Muscle layer of duodenum (tissue), 2 donors: ENCODE measurements at regions not wholly inside any gene's neighbourhood (a gene's known extent, or its start where the extent isn't known, plus 50 kb on each side); places are given as distances from the start of the nearest gene placed in this dataset.

Experiments
- H3K27ac ChIP-seq: one replicate; pipeline ENCODE4 v1.7.0; 2013; ENCODE audit warnings: mild to moderate bottlenecking, low read length
- H3K27me3 ChIP-seq: one replicate; pipeline ENCODE4 v1.7.0; 2013; ENCODE audit warnings: low read depth, mild to moderate bottlenecking, control low read depth, low read length
- H3K36me3 ChIP-seq, 2 donors: one replicate each; pipeline ENCODE4 v1.7.0; 2013; ENCODE audit warnings: low read length in 2 of 2, control low read depth in 1 of 2, mild to moderate bottlenecking in 1 of 2; ENCODE audit not compliant: insufficient read depth in 2 of 2, control insufficient read depth in 1 of 2
- H3K4me1 ChIP-seq, 2 donors: one replicate each; pipeline ENCODE4 v1.7.0; 2013; ENCODE audit warnings: low read length in 2 of 2, mild to moderate bottlenecking in 2 of 2, control low read depth in 1 of 2, moderate library complexity in 1 of 2; ENCODE audit not compliant: insufficient read depth in 2 of 2, control insufficient read depth in 1 of 2
- H3K4me3 ChIP-seq, 2 donors: one replicate each; pipeline ENCODE4 v1.7.0; 2013; ENCODE audit warnings: low read length in 2 of 2, low read depth in 1 of 2, mild to moderate bottlenecking in 1 of 2
- H3K9me3 ChIP-seq, 2 donors: one replicate each; pipeline ENCODE4 v1.7.0; 2013; ENCODE audit warnings: low read length in 2 of 2, control low read depth in 1 of 2, mild to moderate bottlenecking in 1 of 2; ENCODE audit not compliant: control insufficient read depth in 1 of 2
- donor health status: healthy.

DNA sequence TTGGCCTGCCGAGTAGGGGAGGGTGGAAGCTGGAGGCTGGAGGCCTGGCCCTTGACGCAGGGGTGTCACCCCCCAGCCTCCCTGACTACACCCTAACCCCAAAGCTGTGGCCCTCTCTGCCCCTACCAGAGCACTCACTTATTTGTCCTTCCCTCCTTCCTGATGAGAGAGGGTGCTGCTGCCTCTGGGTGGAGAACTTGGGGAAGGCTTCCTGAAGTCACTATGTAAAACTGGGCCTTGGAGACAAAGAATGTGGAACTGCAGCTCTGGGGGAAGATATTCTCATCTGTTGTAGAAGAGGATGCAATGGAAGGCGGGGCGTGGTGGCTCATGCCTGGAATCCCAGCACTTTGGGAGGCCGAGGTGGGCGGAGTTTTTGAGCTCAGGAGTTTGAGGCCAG, 485.2 kb downstream of the ZNF536 start:
- Histone ChIP-seq H3K9me3 (no peaks in the 10 kb centered on the region), H3K4me1 (no peaks in the 10 kb centered on the region), H3K27me3 (no peaks in the 10 kb centered on the region), H3K27ac (no peak overlapping the region), H3K36me3 (no peaks in the 10 kb centered on the region), H3K4me3 (no peak overlapping the region)

DNA sequence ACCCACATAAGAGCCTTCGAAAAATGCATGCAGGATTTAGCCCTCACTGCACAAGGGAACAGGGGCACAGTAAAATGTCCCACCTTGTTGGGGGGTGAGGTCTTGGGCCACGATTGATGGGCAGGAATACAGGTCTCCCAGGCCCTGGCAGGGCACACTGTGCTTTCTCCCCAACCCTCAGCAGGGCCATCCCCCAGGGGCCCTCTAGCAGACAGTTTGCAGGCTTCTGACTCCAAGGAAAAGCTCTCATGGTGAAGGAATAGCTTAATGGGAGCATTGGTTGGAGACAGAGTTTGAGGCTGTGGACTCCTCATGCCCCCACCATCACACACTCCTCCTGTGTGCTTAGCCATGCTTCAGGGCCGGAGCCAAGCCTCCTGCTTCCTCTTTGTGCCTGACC, 484.6 kb downstream of the ZNF536 start:
- H3K4me1 ChIP-seq = no peaks in the 10 kb centered on the region
- no peaks in the 10 kb centered on the region for H3K36me3 ChIP-seq
- H3K27ac ChIP-seq = no peak overlapping the region
- no peaks in the 10 kb centered on the region for H3K9me3 ChIP-seq
- H3K27me3 ChIP-seq = no peaks in the 10 kb centered on the region
- no peak overlapping the region for H3K4me3 ChIP-seq

DNA sequence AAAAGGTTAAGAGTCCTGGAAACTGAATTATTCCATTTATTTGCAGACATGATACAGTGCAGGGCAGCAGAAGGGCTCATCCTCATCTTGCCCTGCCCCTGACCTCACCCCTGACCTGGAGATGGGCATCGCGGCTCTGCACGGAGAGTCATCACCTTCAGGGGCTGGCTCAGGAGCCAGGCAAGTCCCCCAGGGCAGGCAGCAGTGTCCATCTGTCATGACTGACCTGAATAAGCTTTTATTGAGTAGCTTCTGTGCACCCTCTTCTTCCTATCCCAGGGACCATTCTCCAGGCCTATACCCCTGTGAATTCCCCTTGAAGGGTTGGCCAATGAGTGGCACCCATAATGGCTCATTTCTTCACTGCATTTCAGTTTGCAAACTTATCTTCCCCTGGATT, 484.2 kb downstream of the ZNF536 start:
- H3K27me3 ChIP-seq = no peaks in the 10 kb centered on the region
- H3K9me3 ChIP-seq = no peaks in the 10 kb centered on the region
- H3K36me3 ChIP-seq = no peaks in the 10 kb centered on the region
- no peaks in the 10 kb centered on the region for H3K4me1 ChIP-seq
- H3K27ac ChIP-seq = no peak overlapping the region
- H3K4me3 ChIP-seq = no peak overlapping the region

DNA sequence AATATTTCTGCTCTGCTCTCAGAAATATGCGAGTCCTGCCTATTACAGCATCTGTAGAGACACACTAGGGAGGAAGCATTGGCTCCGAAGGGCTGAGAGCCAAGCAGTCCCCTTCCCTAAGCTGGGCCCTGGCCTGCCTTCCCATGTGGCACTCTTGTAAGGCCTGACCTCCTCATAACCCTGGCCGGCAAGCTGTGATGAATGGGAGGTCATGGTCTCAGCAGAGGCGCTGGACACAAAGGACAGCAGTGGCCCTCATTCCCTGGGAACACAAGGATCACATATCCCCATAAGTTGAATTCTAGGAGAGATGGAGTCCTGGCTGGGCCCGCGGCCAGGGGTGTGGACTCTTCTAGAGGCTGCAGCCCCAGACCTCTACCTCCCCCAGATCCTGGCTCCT, 483.3 kb downstream of the ZNF536 start:
- no peak overlapping the region for H3K27ac ChIP-seq
- H3K4me3 ChIP-seq = no peak overlapping the region
- H3K4me1 ChIP-seq = no peaks in the 10 kb centered on the region
- H3K9me3 ChIP-seq = no peaks in the 10 kb centered on the region
- no peaks in the 10 kb centered on the region for H3K36me3 ChIP-seq
- H3K27me3 ChIP-seq = no peaks in the 10 kb centered on the region

DNA sequence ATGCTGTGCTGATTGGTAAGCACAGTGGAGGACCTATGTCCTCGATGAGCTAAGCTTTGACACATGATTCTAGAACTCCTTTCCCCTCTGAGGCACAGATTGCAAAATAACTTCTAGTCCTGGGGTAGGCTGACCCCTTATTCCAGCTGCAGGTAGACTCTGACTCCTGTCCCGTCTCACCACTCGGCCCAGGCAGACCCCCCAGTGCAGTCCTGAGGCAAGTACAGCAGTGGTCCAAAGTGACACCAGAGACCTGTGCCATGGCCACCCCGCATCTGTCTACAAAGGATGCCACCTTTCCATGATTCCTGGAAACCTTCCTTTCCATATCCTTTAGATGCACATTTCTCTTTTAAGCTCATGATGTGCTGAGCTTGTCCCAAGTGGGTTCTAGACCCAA, 482.5 kb downstream of the ZNF536 start:
- Histone ChIP-seq H3K4me1 (no peaks in the 10 kb centered on the region), H3K27ac (no peak overlapping the region), H3K27me3 (no peaks in the 10 kb centered on the region), H3K9me3 (no peaks in the 10 kb centered on the region), H3K4me3 (no peak overlapping the region), H3K36me3 (no peaks in the 10 kb centered on the region)

DNA sequence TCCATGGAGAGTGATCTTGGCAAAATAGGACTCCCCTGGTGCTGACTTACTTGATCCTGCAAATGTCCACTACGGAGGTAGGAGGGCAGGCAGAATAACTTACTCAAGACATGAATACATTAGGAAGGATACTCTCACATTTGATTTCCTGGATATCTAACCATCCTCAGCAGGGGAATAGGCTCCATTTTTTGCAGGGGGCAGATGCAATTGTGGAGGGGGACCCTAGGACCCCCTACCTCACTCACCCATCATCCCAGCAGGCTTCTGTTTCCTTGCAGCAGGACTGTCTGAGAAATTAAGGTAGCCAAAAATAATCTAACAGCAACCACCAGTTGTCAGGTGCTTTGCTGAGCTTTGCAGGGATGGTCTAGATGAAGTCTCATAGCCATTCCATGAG, 482.0 kb downstream of the ZNF536 start:
- H3K4me3 ChIP-seq = no peak overlapping the region

DNA sequence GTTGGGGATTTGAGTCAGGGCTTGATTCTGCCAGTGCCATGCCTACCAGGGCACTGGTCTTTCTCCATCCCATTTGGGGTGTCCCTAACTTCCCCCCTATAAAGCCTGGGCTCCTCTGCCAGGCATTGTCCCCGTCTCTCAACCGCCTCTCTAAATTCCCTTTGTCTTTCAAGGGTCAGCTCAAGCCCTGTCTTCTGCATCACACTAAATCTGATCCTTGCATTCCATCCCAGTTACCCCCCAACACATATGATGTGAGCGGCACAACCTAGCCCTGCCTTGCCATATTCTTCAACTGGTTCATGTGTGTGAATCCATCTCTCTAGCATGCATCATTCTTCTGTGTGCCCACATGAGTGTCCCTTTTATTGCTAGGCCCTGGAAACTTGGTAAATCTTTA, 480.9 kb downstream of the ZNF536 start:
- H3K36me3 ChIP-seq = no peaks in the 10 kb centered on the region
- no peaks in the 10 kb centered on the region for H3K27me3 ChIP-seq
- H3K4me3 ChIP-seq = no peak overlapping the region
- H3K4me1 ChIP-seq = peaks cover 0 to 12% of the 10 kb centered on the region in 2 donors
- H3K9me3 ChIP-seq = no peaks in the 10 kb centered on the region
- no peak overlapping the region for H3K27ac ChIP-seq

More for the DNA sequence above, 482.0 kb downstream of the ZNF536 start:
- no peaks in the 10 kb centered on the region for H3K27me3 ChIP-seq
- H3K9me3 ChIP-seq = no peaks in the 10 kb centered on the region
- H3K27ac ChIP-seq = no peak overlapping the region
- H3K4me1 ChIP-seq = peaks cover 0 to 4% of the 10 kb centered on the region in 2 donors
- no peaks in the 10 kb centered on the region for H3K36me3 ChIP-seq

DNA sequence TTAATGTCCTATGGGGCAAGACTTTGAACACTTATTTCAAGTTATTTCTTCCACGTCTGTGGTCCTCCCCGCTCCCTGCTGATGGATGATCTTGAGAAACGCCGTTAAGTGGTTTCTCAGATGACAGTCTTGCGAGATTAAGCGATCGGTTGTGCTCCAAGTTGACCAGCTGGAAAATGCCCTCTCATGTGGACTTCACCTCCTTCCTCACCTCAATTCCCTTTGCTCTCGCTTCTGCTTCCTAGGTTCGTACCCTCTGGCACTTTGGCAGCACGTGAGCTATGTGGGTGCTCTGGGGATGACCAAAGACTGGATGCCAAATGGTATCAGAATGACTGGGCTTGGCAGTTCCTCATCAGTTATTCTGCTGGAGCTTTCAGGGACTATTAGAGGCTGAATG, 480.0 kb downstream of the ZNF536 start:
- H3K4me3 ChIP-seq = no peak overlapping the region
- no peaks in the 10 kb centered on the region for H3K9me3 ChIP-seq
- H3K4me1 ChIP-seq = peaks cover 0 to 12% of the 10 kb centered on the region in 2 donors
- H3K27me3 ChIP-seq = no peaks in the 10 kb centered on the region
- H3K36me3 ChIP-seq = no peaks in the 10 kb centered on the region
- no peak overlapping the region for H3K27ac ChIP-seq

DNA sequence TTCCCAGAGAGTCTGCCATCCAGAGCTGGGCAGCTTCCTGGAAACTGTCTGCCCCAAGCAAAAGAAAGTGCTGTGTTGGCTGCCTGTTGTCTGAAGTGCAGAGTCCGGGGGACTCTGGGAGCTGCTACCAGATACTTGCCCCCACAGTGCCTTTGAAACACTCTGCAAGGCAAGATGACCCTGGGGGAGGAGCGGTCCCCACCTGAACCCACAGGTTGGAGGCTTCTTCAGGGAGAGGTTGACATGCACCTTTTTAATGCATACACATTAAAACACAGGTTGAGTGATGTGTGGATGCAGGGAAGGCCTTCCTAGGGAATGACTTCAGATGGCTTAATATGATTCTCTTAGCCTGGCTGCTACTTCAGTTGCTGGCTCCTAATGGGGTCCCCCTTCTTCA, 479.5 kb downstream of the ZNF536 start:
- no peaks in the 10 kb centered on the region for H3K36me3 ChIP-seq
- H3K4me1 ChIP-seq = peaks cover 0 to 12% of the 10 kb centered on the region in 2 donors
- H3K9me3 ChIP-seq = no peaks in the 10 kb centered on the region
- H3K27me3 ChIP-seq = no peaks in the 10 kb centered on the region
- no peak overlapping the region for H3K4me3 ChIP-seq
- H3K27ac ChIP-seq = no peak overlapping the region

DNA sequence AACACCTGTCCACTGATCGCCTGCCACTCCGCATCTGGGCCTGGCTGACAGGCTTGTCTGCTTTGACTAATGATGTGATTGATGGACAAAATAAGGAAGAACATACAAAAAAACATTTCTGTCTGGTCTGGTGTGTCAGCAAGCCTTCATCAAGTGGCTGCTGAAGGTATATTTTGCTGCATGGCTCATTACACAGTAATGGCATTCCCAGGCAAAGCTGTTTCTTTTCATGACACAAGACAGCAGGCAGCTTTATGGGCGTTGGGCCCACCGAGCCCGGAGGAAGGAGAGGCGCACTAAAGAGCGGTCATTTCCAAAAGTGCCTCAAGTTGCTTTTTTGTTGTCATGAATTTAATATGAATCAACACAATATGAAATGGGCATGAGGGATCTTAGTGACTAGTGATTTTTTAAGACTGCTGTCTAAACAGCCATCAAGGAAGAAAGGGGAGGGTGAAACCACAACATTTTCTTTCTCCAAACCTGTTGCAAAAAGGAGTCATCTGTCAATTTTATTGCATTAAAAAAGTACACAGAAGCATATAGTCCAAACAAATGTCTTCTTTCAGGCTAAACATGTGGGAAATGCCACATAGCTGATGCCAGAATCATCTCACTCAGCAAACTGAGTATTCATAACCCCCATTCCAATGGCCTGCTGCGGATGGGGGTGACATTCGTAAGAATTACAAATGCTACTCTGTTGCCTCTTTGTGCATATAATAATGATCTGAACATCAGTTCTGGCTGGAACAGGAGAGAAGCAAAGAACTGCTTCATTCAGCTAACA, 476.6 kb downstream of the ZNF536 start:
- no peak overlapping the region for H3K27ac ChIP-seq
- H3K9me3 ChIP-seq = no peaks in the 10 kb centered on the region
- H3K27me3 ChIP-seq = no peaks in the 10 kb centered on the region
- H3K4me3 ChIP-seq = no peak overlapping the region
- H3K4me1 ChIP-seq = peaks cover 0 to 12% of the 10 kb centered on the region in 2 donors
- no peaks in the 10 kb centered on the region for H3K36me3 ChIP-seq

DNA sequence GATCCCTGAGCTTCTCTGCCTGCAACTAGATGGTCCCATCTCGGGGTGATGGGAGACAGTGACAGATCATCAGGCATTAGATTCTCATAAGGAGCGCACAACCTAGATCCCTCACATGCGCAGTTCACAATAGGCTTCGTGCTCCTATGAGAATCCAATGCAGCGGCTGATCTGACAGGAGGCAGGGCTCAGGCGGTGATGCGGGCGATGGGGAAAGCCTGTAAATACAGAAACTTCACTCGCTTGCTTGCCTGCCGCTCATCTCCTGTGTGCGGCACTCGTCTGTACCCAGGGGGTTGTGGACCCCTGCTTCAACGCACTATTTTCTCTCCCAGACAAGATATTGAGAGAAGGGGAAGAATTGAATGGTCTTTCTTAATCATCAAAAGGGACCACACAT, 473.9 kb downstream of the ZNF536 start:
- no peaks in the 10 kb centered on the region for H3K9me3 ChIP-seq
- H3K36me3 ChIP-seq = no peaks in the 10 kb centered on the region
- H3K4me1 ChIP-seq = peaks cover 0 to 12% of the 10 kb centered on the region in 2 donors
- no peaks in the 10 kb centered on the region for H3K27me3 ChIP-seq
- no peak overlapping the region for H3K27ac ChIP-seq
- no peak overlapping the region for H3K4me3 ChIP-seq

DNA sequence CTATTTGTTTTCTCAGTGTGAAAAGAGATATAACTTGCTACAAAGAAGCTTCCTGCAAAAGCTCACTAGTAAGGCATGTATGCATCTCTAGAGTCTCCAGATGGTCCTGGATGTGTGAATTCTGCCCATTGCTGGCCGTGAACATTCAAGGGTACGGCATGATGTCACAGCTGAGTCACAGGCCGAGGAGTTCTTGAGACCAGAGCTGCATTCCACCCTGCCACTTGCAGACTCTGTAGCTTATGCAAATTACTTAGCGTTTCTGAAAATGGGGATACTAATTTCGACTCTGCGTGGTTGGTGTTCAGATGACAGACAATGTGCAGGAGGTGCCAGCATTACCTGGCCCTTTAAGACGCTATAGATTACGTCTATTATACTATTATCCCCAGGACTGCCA, 470.7 kb downstream of the ZNF536 start:
- Histone ChIP-seq H3K9me3 (no peaks in the 10 kb centered on the region), H3K4me3 (no peak overlapping the region), H3K27ac (no peak overlapping the region), H3K27me3 (no peaks in the 10 kb centered on the region), H3K4me1 (no peaks in the 10 kb centered on the region), H3K36me3 (no peaks in the 10 kb centered on the region)
